Mesothelial cell of epicardium (in vitro differentiated cells): ENCODE measurements at regions not wholly inside any gene's neighbourhood (a gene's known extent, or its start where the extent isn't known, plus 50 kb on each side); places are given as distances from the start of the nearest gene placed in this dataset.
"Not testable (repeated sequence)": the region's sequence is repeated elsewhere in the genome, so short reads cannot be mapped to it uniquely, and the experiment has no call there.

Experiments
- DNase-seq, 2 experiments: peaks; one replicate each; pipeline ENCODE4 v3.0.0; 2021; ENCODE audit warnings: low spot score in 2 of 2; ENCODE audit not compliant: unreplicated experiment in 2 of 2
- H3K27ac Mint-ChIP-seq: 2 replicates; pipeline ENCODE4 v1.8.0; 2021; ENCODE audit warnings: mixed read lengths
- H3K27me3 Mint-ChIP-seq: 2 replicates; pipeline ENCODE4 v1.8.0; 2021; ENCODE audit warnings: low read depth, mixed read lengths
- H3K36me3 Mint-ChIP-seq: 2 replicates; pipeline ENCODE4 v1.8.0; 2021; ENCODE audit warnings: mixed read lengths
- H3K4me1 Mint-ChIP-seq: 2 replicates; pipeline ENCODE4 v1.8.0; 2021; ENCODE audit warnings: mixed read lengths
- H3K4me3 Mint-ChIP-seq: 2 replicates; pipeline ENCODE4 v1.8.0; 2021; ENCODE audit warnings: mild to moderate bottlenecking, moderate library complexity, mixed read lengths
- H3K9me3 Mint-ChIP-seq: 2 replicates; pipeline ENCODE4 v1.8.0; 2021; ENCODE audit warnings: mixed read lengths
- TF ChIP-seq, protein P1 (sequence below): fragments of 200-600 bp; sonication (generic); IDR thresholded peaks from one replicate; pipeline ENCODE4 v1.5.0; 2021; ENCODE audit warnings: antibody characterized with exemption; ENCODE audit not compliant: unreplicated experiment

DNA sequence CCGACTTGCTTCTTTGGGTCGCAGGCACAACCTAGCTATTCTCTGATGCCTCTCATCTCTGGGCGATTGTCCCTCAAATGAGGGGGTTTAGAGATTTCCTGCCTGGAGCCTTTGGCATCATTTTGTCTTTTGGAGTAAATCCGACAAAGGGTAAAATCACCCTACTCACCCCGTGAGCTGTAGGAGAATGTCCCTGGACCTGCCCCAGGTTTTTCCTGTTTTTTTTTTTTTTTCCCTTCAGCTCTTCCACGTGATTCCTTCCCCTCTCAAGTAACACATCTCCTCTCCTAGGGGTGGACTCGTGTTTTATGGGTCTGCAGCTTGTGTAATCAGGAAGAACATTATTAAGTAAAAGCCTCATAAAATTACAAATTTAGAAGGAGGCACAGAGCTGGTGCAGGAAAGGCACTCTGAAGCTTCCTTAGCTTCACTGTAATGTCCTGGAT is 128.4 kb upstream of the ZNF746 start:
- Mint-ChIP-seq H3K9me3 (no peaks in the 10 kb centered on the region), H3K4me3 (peak overlapping the region; percentile 85), H3K4me1 (peaks cover 35% of the 10 kb centered on the region), H3K36me3 (peaks cover 4% of the 10 kb centered on the region), H3K27me3 (peaks cover 9% of the 10 kb centered on the region), H3K27ac (peak overlapping the region; percentile 74)
- TF ChIP-seq, protein P1, sequence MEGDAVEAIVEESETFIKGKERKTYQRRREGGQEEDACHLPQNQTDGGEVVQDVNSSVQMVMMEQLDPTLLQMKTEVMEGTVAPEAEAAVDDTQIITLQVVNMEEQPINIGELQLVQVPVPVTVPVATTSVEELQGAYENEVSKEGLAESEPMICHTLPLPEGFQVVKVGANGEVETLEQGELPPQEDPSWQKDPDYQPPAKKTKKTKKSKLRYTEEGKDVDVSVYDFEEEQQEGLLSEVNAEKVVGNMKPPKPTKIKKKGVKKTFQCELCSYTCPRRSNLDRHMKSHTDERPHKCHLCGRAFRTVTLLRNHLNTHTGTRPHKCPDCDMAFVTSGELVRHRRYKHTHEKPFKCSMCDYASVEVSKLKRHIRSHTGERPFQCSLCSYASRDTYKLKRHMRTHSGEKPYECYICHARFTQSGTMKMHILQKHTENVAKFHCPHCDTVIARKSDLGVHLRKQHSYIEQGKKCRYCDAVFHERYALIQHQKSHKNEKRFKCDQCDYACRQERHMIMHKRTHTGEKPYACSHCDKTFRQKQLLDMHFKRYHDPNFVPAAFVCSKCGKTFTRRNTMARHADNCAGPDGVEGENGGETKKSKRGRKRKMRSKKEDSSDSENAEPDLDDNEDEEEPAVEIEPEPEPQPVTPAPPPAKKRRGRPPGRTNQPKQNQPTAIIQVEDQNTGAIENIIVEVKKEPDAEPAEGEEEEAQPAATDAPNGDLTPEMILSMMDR = peak; percentile 9
- no peak for DNase-seq

DNA sequence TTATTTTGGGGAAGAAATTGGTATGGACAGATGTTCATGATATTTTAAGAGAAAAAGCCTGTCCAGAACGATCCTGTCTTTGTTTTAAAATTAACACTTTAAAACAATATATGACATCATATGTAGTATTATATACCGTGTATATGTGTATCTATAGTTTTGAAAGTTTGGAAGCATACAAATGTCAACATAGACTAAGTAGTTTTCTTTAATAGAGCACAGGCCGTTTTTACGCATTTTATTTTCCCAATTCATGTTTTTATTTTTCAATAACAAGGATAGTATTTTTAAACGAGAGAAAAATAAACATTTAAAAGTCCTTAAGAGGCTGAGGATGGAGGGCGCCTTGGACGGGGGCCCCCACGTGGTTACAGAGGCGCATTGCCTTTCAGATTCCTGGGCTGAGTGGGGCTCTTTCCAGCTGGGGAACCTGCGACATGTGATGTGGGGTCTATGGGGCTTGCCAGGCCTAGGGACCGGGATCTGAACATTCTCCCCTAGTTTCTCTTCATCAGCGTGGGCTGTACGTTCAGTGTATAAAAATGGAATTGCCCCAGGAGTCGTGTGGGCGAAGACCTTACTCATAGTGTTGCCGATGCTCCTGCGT is 127.8 kb upstream of the ZNF746 start:
- Mint-ChIP-seq H3K27ac (peak overlapping the region; percentile 74), H3K36me3 (peaks cover 8% of the 10 kb centered on the region), H3K9me3 (no peaks in the 10 kb centered on the region), H3K4me3 (peak overlapping the region; percentile 85), H3K27me3 (peaks cover 9% of the 10 kb centered on the region), H3K4me1 (peaks cover 35% of the 10 kb centered on the region)
- DNase-seq = peak; percentile 44 to 61
- TF ChIP-seq, protein P1 = peak; percentile 23

DNA sequence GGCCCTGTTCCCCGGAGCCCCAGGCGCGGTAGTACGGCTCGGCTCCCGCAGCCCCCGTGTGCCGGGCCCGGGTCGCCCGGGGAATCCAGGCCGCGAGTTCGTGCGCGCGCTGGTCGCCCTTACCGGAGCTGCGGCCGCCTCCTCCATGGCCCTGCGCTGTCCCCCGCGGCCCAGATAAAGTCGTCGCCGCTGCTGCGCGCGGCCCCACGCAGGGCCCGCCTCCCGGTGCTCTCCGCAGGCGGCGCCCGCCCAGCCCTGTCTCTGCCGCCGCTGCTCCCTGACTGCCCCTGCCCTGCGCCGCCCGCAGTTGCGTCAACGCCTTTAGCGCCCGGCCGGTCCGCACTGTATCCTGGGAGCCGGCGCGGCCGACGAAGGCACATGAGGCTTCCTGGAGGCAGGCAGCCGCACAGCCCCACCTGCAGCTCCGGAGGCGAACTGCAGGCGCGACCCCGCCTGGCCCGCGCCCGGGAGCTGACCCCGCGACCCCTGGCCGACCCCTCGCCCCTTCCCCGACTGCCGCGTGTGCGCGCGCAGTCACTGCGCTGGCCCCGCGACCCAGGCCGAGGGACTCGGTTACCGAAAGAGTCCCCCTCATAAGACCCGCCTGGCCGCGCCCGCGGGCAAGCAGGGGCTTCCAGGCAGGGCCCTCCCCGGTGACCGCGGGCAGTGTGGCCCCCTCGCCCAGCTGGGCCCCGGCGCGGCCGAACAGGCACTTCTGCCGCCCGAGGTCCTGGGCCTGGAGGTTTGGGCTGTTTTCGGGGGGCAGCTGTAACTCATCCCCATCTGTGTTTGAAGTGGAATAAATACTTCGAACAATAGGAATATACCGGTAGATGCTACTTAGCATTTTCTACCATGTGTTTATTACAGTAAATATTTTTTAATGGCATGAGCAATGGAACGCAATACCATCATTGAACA is 127.1 kb upstream of the ZNF746 start:
- Mint-ChIP-seq H3K27ac (peak overlapping the region; percentile 91), H3K4me1 (peaks cover 35% of the 10 kb centered on the region), H3K36me3 (peaks cover 13% of the 10 kb centered on the region), H3K9me3 (no peaks in the 10 kb centered on the region), H3K4me3 (peak overlapping the region; percentile 85), H3K27me3 (peaks cover 9% of the 10 kb centered on the region)
- TF ChIP-seq, protein P1 = peak; percentile 93
- peak; percentile 76 to 89 for DNase-seq

DNA sequence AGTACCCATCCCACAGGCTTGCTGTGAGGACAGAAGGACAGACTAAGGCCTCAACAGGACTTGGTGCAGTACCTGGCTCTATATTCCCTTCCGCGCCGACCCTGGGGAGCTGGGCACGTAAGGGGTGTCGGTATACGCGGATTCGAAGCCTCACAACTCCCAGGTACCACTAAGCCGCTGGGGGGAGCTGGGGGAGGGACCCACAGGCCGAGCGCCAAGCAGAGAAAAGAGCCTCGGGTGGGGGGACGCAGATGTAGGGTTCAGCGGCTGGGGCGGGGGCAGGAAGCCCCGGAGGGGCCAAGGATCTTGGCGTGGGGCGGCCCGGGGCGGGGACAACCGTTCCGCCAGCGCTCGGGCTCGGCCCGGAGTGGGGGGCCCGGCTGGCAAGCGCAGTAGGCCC is 126.4 kb upstream of the ZNF746 start:
- peak overlapping the region; percentile 97 for H3K4me3 Mint-ChIP-seq
- peak in 1 of 2 experiments; percentile 43 for DNase-seq

DNA sequence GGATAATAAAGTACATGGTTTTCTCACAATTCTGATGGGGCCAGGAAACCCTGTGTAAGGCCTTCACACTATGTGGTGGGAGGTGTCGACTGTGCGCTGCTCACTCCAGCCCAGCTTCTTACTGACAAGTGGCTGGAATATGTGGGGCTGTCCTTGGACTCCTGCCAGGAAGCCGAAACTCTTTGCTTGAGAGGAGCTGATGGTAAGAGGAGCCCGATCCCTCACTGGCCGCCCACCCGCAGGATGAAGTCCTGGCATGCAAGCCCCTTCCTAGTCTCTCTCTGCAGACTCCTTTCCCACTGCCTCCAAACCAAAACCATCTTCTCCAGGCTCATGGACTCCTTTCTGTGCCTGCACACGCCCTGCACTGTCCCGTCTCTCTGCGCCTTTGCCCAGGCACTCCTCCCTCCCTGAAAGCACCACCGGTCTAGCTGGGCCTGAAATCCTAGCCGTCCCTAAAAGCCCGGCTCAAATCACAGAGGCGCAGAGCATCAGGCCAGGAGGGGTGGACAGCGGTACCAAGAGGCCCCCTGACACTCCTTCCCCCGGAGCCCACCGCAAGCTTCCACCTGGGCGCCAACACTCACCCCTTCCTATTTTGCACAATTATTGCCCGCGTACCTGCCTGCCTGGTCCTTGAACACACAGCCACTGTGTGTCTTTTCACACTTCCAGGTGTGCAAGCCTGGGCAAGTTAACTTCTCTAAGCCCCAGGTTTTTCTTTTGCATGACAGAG is 125.8 kb upstream of the ZNF746 start:
- DNase-seq = peak; percentile 49 to 67
- H3K9me3 Mint-ChIP-seq, H3K27me3 Mint-ChIP-seq: not testable (repeated sequence)
- H3K4me3 Mint-ChIP-seq = peak overlapping the region; percentile 97
- peaks cover 35% of the 10 kb centered on the region for H3K4me1 Mint-ChIP-seq
- H3K36me3 Mint-ChIP-seq = peaks cover 18% of the 10 kb centered on the region
- peak overlapping the region; percentile 94 for H3K27ac Mint-ChIP-seq

More for the DNA sequence above, 126.4 kb upstream of the ZNF746 start:
- Mint-ChIP-seq H3K4me1 (peaks cover 35% of the 10 kb centered on the region), H3K9me3 (no peaks in the 10 kb centered on the region), H3K36me3 (peaks cover 18% of the 10 kb centered on the region), H3K27ac (peak overlapping the region; percentile 94), H3K27me3 (peaks cover 9% of the 10 kb centered on the region)
- TF ChIP-seq, protein P1 = no peak
